Activated naive CD4-positive, alpha-beta T cell (primary cell): ENCODE measurements at regions not wholly inside any gene's neighbourhood (a gene's known extent, or its start where the extent isn't known, plus 50 kb on each side); places are given as distances from the start of the nearest gene placed in this dataset.

ENCODE experiments used
- DNase-seq, 4 experiments: peaks; one replicate each; lab custom pipeline; 2025; lab: John Stamatoyannopoulos, UW

GRCh38 chr3:67791620-67792019 is 137.2 kb upstream of the SUCLG2 start:
- no peak for DNase-seq

GRCh38 chr3:67790043-67790442 is 135.6 kb upstream of the SUCLG2 start:
- DNase-seq, result peak in 3 of 4 experiments; percentile 3 to 38 (median 26)

GRCh38 chr3:67788396-67788795 is 134.0 kb upstream of the SUCLG2 start:
- no peak for DNase-seq

- DNase-seq, result no peak
These were observed 129.2 kb upstream of the SUCLG2 start for GRCh38 chr3:67783281-67784250.

GRCh38 chr3:67781871-67782270 is 127.5 kb upstream of the SUCLG2 start:
- no peak for DNase-seq

GRCh38 chr3:67781218-67781617 is 126.8 kb upstream of the SUCLG2 start:
- no peak for DNase-seq

- DNase-seq, result no peak
These were observed 120.3 kb upstream of the SUCLG2 start for GRCh38 chr3:67774676-67775075.

- no peak for DNase-seq
These were observed 111.2 kb upstream of the SUCLG2 start for GRCh38 chr3:67765575-67765974.

- DNase-seq, result no peak
These were observed 90.9 kb upstream of the SUCLG2 start for GRCh38 chr3:67745296-67745695.

- DNase-seq, result no peak
These were observed 90.3 kb upstream of the SUCLG2 start for GRCh38 chr3:67744699-67745098.

GRCh38 chr3:67739851-67740250 is 85.4 kb upstream of the SUCLG2 start:
- DNase-seq, result no peak

GRCh38 chr3:67737906-67738865 is 83.8 kb upstream of the SUCLG2 start:
- no peak for DNase-seq

- DNase-seq, result no peak
These were observed 82.7 kb upstream of the SUCLG2 start for GRCh38 chr3:67737140-67737539.

- no peak for DNase-seq
These were observed 79.0 kb upstream of the SUCLG2 start for GRCh38 chr3:67733269-67733950.

- no peak for DNase-seq
These were observed 70.0 kb upstream of the SUCLG2 start for GRCh38 chr3:67724434-67724833.

- DNase-seq, result no peak
These were observed 69.5 kb upstream of the SUCLG2 start for GRCh38 chr3:67723863-67724262.

- DNase-seq, result no peak
These were observed 64.9 kb upstream of the SUCLG2 start for GRCh38 chr3:67719333-67719732.

GRCh38 chr3:67715971-67716370 is 61.6 kb upstream of the SUCLG2 start:
- DNase-seq, result no peak

- no peak for DNase-seq
These were observed 59.5 kb upstream of the SUCLG2 start for GRCh38 chr3:67713764-67714469.

- DNase-seq, result no peak
These were observed 57.8 kb upstream of the SUCLG2 start for GRCh38 chr3:67712259-67712658.

GRCh38 chr3:67710396-67710795 is 56.0 kb upstream of the SUCLG2 start:
- DNase-seq, result no peak
